A673 (cell line): ENCODE measurements at regions not wholly inside any gene's neighbourhood (a gene's known extent, or its start where the extent isn't known, plus 50 kb on each side); places are given as distances from the start of the nearest gene placed in this dataset.

Source experiments
- EZH2 ChIP-seq: fragments of 200-600 bp; sonication (generic); IDR thresholded peaks from 2 replicates; pipeline ENCODE4 v1.6.1; 2017; ENCODE audit warnings: borderline replicate concordance, low read depth, mild to moderate bottlenecking, mixed read lengths, antibody characterized with exemption, low read length; ENCODE audit not compliant: poor library complexity, severe bottlenecking
- TF ChIP-seq, protein P1 (sequence below): fragments of 300-800, 200-600 bp; sonication (generic); conservative IDR thresholded peaks from 2 replicates; pipeline ENCODE4 v1.5.1; 2017; ENCODE audit warnings: low read depth, mild to moderate bottlenecking, antibody characterized with exemption, low read length, moderate library complexity, mixed read lengths

DNA sequence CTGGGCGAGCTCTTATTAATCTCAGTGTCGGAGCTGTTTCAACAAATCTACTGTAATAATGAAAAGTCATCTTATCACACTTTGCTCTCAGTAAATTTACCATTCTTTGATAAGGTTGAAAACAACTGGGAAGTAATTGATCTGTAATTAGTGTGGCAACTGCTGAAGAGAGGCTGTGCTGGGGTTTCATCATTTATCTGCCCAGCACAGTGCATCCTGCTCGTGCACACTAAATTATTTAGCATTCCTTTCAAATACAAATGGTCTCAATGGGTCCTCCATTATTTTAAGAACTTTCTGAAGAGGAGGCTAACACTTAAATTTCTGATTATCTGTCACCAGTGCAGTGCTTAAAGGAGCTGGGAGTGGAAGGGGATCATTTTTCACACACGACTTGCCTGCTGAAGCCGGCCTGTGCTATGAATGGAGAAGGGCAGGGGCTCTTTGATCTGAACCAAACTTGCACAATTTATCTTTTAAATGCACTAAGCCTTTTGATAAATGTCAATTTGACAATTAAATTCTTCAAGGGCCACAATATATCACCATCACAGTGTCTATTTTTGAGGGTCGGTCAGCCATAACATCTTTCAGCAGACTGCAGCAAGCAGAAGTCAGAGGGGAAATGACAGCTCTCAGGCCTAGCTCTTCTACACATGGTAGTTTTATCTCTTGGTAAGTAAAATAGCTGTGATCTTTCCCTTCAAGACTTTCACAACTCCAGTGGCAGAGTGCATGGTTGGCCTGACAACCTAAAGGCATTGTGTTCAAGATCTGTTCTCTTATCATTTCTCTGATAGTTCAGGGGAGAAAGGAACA is 106.4 kb upstream of the EFNA5 start:
- TF ChIP-seq, protein P1, sequence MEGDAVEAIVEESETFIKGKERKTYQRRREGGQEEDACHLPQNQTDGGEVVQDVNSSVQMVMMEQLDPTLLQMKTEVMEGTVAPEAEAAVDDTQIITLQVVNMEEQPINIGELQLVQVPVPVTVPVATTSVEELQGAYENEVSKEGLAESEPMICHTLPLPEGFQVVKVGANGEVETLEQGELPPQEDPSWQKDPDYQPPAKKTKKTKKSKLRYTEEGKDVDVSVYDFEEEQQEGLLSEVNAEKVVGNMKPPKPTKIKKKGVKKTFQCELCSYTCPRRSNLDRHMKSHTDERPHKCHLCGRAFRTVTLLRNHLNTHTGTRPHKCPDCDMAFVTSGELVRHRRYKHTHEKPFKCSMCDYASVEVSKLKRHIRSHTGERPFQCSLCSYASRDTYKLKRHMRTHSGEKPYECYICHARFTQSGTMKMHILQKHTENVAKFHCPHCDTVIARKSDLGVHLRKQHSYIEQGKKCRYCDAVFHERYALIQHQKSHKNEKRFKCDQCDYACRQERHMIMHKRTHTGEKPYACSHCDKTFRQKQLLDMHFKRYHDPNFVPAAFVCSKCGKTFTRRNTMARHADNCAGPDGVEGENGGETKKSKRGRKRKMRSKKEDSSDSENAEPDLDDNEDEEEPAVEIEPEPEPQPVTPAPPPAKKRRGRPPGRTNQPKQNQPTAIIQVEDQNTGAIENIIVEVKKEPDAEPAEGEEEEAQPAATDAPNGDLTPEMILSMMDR = no peak
- TF ChIP-seq EZH2 = no peak
